ENCODE measurements at regions not wholly inside any gene's neighbourhood (a gene's known extent, or its start where the extent isn't known, plus 50 kb on each side); places are given as distances from the start of the nearest gene placed in this dataset.

GRCh38 chr2:76610451-76610850 lies 899.7 kb upstream of the GCFC2 start:
- H3K4me1 ChIP-seq (ENCODE audit: insufficient read depth): no peaks in the 10 kb centered on the region
- DNase-seq: no peak
- in situ Hi-C loops (cut with MboI): no loop called here
- no peaks in the 10 kb centered on the region for H3K79me2 ChIP-seq (ENCODE audit: insufficient read depth)
- WGBS, 2 experiments (ENCODE audit: low coverage in 1 of 2, low lambda C conversion rate in 2 of 2, missing lambda C conversion rate in 2 of 2): 18% methylated on average over 3 of the region's 3 CpGs
- H3K9me3 ChIP-seq (ENCODE audit: low read depth): no peaks in the 10 kb centered on the region
- no peak overlapping the region for H3K4me2 ChIP-seq (ENCODE audit: unreplicated experiment)
- H3K9ac ChIP-seq: no peak overlapping the region
- no peaks in the 10 kb centered on the region for H3F3A ChIP-seq (ENCODE audit: insufficient read depth)
- no peak overlapping the region for H3K27ac ChIP-seq
- H2AFZ ChIP-seq: no peak overlapping the region
- H3K27me3 ChIP-seq (replicated peaks; ENCODE audit: insufficient read depth): no peaks in the 10 kb centered on the region
- H3K9me2 ChIP-seq (ENCODE audit: insufficient read depth): no peaks in the 10 kb centered on the region
- H3K4me3 ChIP-seq: no peak overlapping the region
- H3K36me3 ChIP-seq (ENCODE audit: low read depth): no peaks in the 10 kb centered on the region
- no peaks in the 10 kb centered on the region for H4K20me1 ChIP-seq (ENCODE audit: insufficient read depth)
- TF ChIP-seq EZH2phosphoT487 (IDR thresholded peaks at IDR 0.05; ENCODE audit: insufficient read depth, low read depth) (no peak), EZH2 (IDR thresholded peaks at IDR 0.05; ENCODE audit: insufficient read depth, poor library complexity, severe bottlenecking) (no peak)

DNA sequence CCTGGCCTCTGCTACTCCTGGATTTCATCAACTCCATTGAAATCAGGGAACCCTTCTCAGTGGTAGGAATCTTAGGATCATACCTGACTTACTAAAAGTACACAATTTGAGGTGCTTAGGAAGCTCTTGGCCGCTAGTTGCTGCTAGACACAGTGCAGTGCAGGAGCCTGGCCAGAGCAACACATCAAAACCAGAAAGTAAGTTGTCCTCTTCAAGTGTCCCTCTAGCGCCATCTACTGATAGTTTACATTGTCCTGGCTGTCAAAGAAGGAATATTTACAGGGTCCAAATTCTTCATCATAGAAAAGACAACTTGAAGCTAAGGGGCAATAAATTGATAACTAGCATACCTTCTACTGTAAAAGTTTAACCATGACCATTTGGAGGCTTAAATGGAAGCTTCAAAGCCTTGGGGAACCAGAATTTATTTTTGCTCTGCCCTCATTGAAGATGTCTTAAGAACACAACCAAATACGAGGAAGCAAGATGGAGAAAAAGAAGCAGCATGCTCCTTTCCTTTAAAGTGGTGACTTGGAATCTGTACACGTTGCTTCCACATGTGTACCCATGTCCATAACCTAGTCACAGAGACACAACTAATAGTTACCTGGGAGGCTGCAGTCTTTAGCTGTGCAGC lies 889.1 kb upstream of the GCFC2 start:
- Histone ChIP-seq H3K9me2 (ENCODE audit: insufficient read depth) (no peaks in the 10 kb centered on the region), H2AFZ (no peak overlapping the region), H3K36me3 (ENCODE audit: low read depth) (no peaks in the 10 kb centered on the region), H3K9ac (no peak overlapping the region), H3K4me1 (ENCODE audit: insufficient read depth) (no peaks in the 10 kb centered on the region), H3K79me2 (ENCODE audit: insufficient read depth) (no peaks in the 10 kb centered on the region), H3K4me2 (ENCODE audit: unreplicated experiment) (no peak overlapping the region), H3F3A (ENCODE audit: insufficient read depth) (no peaks in the 10 kb centered on the region), H4K20me1 (ENCODE audit: insufficient read depth) (no peaks in the 10 kb centered on the region), H3K27me3 (replicated peaks; ENCODE audit: insufficient read depth) (no peaks in the 10 kb centered on the region), H3K27ac (no peak overlapping the region), H3K4me3 (no peak overlapping the region), H3K9me3 (ENCODE audit: low read depth) (no peaks in the 10 kb centered on the region)
- TF ChIP-seq EZH2phosphoT487 (IDR thresholded peaks at IDR 0.05; ENCODE audit: insufficient read depth, low read depth) (no peak), EZH2 (IDR thresholded peaks at IDR 0.05; ENCODE audit: insufficient read depth, poor library complexity, severe bottlenecking) (no peak)
- WGBS, 2 experiments (ENCODE audit: low coverage in 1 of 2, low lambda C conversion rate in 2 of 2, missing lambda C conversion rate in 2 of 2): 4 to 7% methylated on average over 4 of the region's 4 CpGs
- peak; percentile 84 for DNase-seq
- in situ Hi-C loops (cut with MboI): loop anchor here (25.0 kb wide), 1 partner anchor 813 kb away; no protein-coding TSS in a partner anchor

GRCh38 chr2:76584474-76584873 lies 873.8 kb upstream of the GCFC2 start:
- H3K4me1 ChIP-seq (ENCODE audit: insufficient read depth): no peaks in the 10 kb centered on the region
- TF ChIP-seq EZH2phosphoT487 (IDR thresholded peaks at IDR 0.05; ENCODE audit: insufficient read depth, low read depth) (no peak), EZH2 (IDR thresholded peaks at IDR 0.05; ENCODE audit: insufficient read depth, poor library complexity, severe bottlenecking) (no peak)
- H3K36me3 ChIP-seq (ENCODE audit: low read depth): no peaks in the 10 kb centered on the region
- no peak overlapping the region for H3K4me2 ChIP-seq (ENCODE audit: unreplicated experiment)
- 31 to 39% methylated on average over 3 of the region's 3 CpGs for WGBS, 2 experiments (ENCODE audit: low coverage in 1 of 2, low lambda C conversion rate in 2 of 2, missing lambda C conversion rate in 2 of 2)
- H3K9ac ChIP-seq: no peak overlapping the region
- no peak overlapping the region for H2AFZ ChIP-seq
- H3K79me2 ChIP-seq (ENCODE audit: insufficient read depth): no peaks in the 10 kb centered on the region
- H3K9me3 ChIP-seq (ENCODE audit: low read depth): no peaks in the 10 kb centered on the region
- no peaks in the 10 kb centered on the region for H3K27me3 ChIP-seq (replicated peaks; ENCODE audit: insufficient read depth)
- in situ Hi-C loops (cut with MboI): loop anchor here (25.0 kb wide), 1 partner anchor 797 kb away; no protein-coding TSS in a partner anchor
- H3K27ac ChIP-seq: no peak overlapping the region
- DNase-seq: no peak
- no peaks in the 10 kb centered on the region for H3K9me2 ChIP-seq (ENCODE audit: insufficient read depth)
- no peaks in the 10 kb centered on the region for H4K20me1 ChIP-seq (ENCODE audit: insufficient read depth)
- no peaks in the 10 kb centered on the region for H3F3A ChIP-seq (ENCODE audit: insufficient read depth)
- H3K4me3 ChIP-seq: no peak overlapping the region

- H3K27ac ChIP-seq: no peak overlapping the region
- H2AFZ ChIP-seq: no peak overlapping the region
- H3K79me2 ChIP-seq (ENCODE audit: insufficient read depth): no peaks in the 10 kb centered on the region
- H3K36me3 ChIP-seq (ENCODE audit: low read depth): no peaks in the 10 kb centered on the region
- H3K9me2 ChIP-seq (ENCODE audit: insufficient read depth): no peaks in the 10 kb centered on the region
- in situ Hi-C loops (cut with MboI): loop anchor here (25.0 kb wide), 1 partner anchor 793 kb away; no protein-coding TSS in a partner anchor
- no peaks in the 10 kb centered on the region for H3K9me3 ChIP-seq (ENCODE audit: low read depth)
- no peak overlapping the region for H3K4me3 ChIP-seq
- no peaks in the 10 kb centered on the region for H3F3A ChIP-seq (ENCODE audit: insufficient read depth)
- no peak for DNase-seq
- no peak overlapping the region for H3K4me2 ChIP-seq (ENCODE audit: unreplicated experiment)
- no peaks in the 10 kb centered on the region for H3K4me1 ChIP-seq (ENCODE audit: insufficient read depth)
- no peaks in the 10 kb centered on the region for H3K27me3 ChIP-seq (replicated peaks; ENCODE audit: insufficient read depth)
- no peaks in the 10 kb centered on the region for H4K20me1 ChIP-seq (ENCODE audit: insufficient read depth)
- no peak for TF ChIP-seq EZH2phosphoT487 (IDR thresholded peaks at IDR 0.05; ENCODE audit: insufficient read depth, low read depth)
- no peak for TF ChIP-seq EZH2 (IDR thresholded peaks at IDR 0.05; ENCODE audit: insufficient read depth, poor library complexity, severe bottlenecking)
- 28 to 35% methylated on average over 3 of the region's 3 CpGs for WGBS, 2 experiments (ENCODE audit: low coverage in 1 of 2, low lambda C conversion rate in 2 of 2, missing lambda C conversion rate in 2 of 2)
- H3K9ac ChIP-seq: no peak overlapping the region
These were observed 869.2 kb upstream of the GCFC2 start for GRCh38 chr2:76579911-76580310.

Data from GM23248 (cell line).